HCT116 (cell line): ENCODE measurements at regions not wholly inside any gene's neighbourhood (a gene's known extent, or its start where the extent isn't known, plus 50 kb on each side); places are given as distances from the start of the nearest gene placed in this dataset.

Experiments used
- ATAC-seq: fragments of 200-7000 bp; cut with Tn5 transposase; 2 replicates; pipeline ENCODE4 v1.9.1; 2020; ENCODE audit warnings: mild to moderate bottlenecking, moderate library complexity
- BruUV-seq: library from RNA; stranded (reverse); fragments of 400-500 nt; replicated peaks from 2 replicates; lab custom pipeline; 2021; lab: Mats Ljungman, UMichigan
- CTCF ChIA-PET: fragments of 300-600 bp; sonication (Branson Sonifier 250); formaldehyde crosslinking; loops from one replicate; lab custom pipeline; 2021; ENCODE audit warnings: antibody characterized with exemption; lab: Charles Lee
- POLR2A ChIA-PET: fragments of 300-600, 350-600 bp; sonication (Branson Sonifier 250); formaldehyde crosslinking; loops from one replicate; lab custom pipeline; 2021; ENCODE audit warnings: antibody characterized with exemption; lab: Charles Lee
- RAD21 ChIA-PET, 2 experiments: fragments of 300-600 bp; sonication (Branson Sonifier 250); formaldehyde crosslinking; loops; one replicate each; lab custom pipeline; 2023; ENCODE audit warnings: low total read pairs in 2 of 2; ENCODE audit not compliant: uncharacterized antibody in 2 of 2, unreplicated experiment in 2 of 2, low non-redundant PET in 1 of 2; lab: Charles Lee
- DNase-seq: peaks from one replicate; pipeline ENCODE4 v3.0.0-alpha.2; 2010; ENCODE audit warnings: low read depth, low spot score
- H2AFZ ChIP-seq: fragments of 200-600 bp; shearing (Covaris generic), sonication (generic); 2 replicates; pipeline ENCODE4 v1.6.1; 2017; ENCODE audit warnings: low read depth, mixed run types, mixed read lengths, antibody characterized with exemption, low read length; ENCODE audit not compliant: poor library complexity, severe bottlenecking
- H3K27ac ChIP-seq: 2 replicates; pipeline ENCODE4 v1.5.1; 2012; ENCODE audit warnings: low read depth, low read length
- H3K27me3 ChIP-seq: fragments of 200-600 bp; sonication (generic); 2 replicates; pipeline ENCODE4 v1.6.1; 2016; ENCODE audit warnings: mixed run types, low read length, mixed read lengths; ENCODE audit not compliant: insufficient read depth
- H3K36me3 ChIP-seq, 2 experiments: fragments of 200-500 bp in 1 of 2; fragments of 200-600 bp in 1 of 2; sonication (Bioruptor generic) in 1 of 2; sonication (generic) in 1 of 2; 2 replicates each; pipeline versions ENCODE4 v1.5.1 to v1.6.1; 2014 to 2016; ENCODE audit warnings: low read length in 2 of 2, inconsistent platforms in 1 of 2, mixed read lengths in 1 of 2, mixed run types in 1 of 2; ENCODE audit not compliant: insufficient read depth in 2 of 2, control insufficient read depth in 1 of 2
- H3K4me1 ChIP-seq, 2 experiments: fragments of 200-600 bp in 1 of 2; sonication (generic) in 1 of 2; 2 replicates each; pipeline versions ENCODE4 v1.5.1 to v1.6.1; 2012 to 2017; ENCODE audit warnings: low read length in 2 of 2, inconsistent platforms in 1 of 2, mild to moderate bottlenecking in 1 of 2, mixed read lengths in 1 of 2, mixed run types in 1 of 2, moderate library complexity in 1 of 2; ENCODE audit not compliant: insufficient read depth in 2 of 2, control insufficient read depth in 1 of 2
- H3K4me2 ChIP-seq: fragments of 200-600 bp; sonication (generic); 2 replicates; pipeline ENCODE4 v1.6.1; 2017; ENCODE audit warnings: mixed run types, low read length, mixed read lengths
- H3K4me3 ChIP-seq, 2 experiments: fragments of 200-600 bp in 1 of 2; sonication (generic) in 1 of 2; replicated peaks in 1 of 2; 2 replicates each; pipeline ENCODE4 v1.5.1; 2011 to 2016; ENCODE audit warnings: low read length in 2 of 2, control low read depth in 1 of 2, low read depth in 1 of 2, mild to moderate bottlenecking in 1 of 2, mixed read lengths in 1 of 2, mixed run types in 1 of 2
- H3K79me2 ChIP-seq: fragments of 200-600 bp; sonication (generic); 2 replicates; pipeline ENCODE4 v1.6.1; 2017; ENCODE audit warnings: mild to moderate bottlenecking, mixed run types, low read length, moderate library complexity, mixed read lengths; ENCODE audit not compliant: insufficient read depth
- H3K9ac ChIP-seq: fragments of 200-600 bp; sonication (generic); 2 replicates; pipeline ENCODE4 v1.6.1; 2016; ENCODE audit warnings: low read length, mixed read lengths
- H3K9me2 ChIP-seq: fragments of 200-600 bp; sonication (generic), shearing (Covaris generic); 2 replicates; pipeline ENCODE4 v1.6.1; 2017; ENCODE audit warnings: mixed run types, mild to moderate bottlenecking, moderate library complexity; ENCODE audit not compliant: insufficient read depth
- H3K9me3 ChIP-seq, 2 experiments: fragments of 200-500 bp in 1 of 2; fragments of 200-600 bp in 1 of 2; sonication (Bioruptor generic) in 1 of 2; sonication (generic) in 1 of 2; 2 replicates each; pipeline ENCODE4 v1.6.1; 2014 to 2017; ENCODE audit warnings: low read length in 2 of 2, mixed read lengths in 2 of 2, inconsistent platforms in 1 of 2, low read depth in 1 of 2, mild to moderate bottlenecking in 1 of 2, mixed run types in 1 of 2, moderate library complexity in 1 of 2; ENCODE audit not compliant: control insufficient read depth in 1 of 2, insufficient read depth in 1 of 2
- H4K20me1 ChIP-seq: fragments of 200-600 bp; sonication (generic), shearing (Covaris generic); 2 replicates; pipeline ENCODE4 v1.6.1; 2017; ENCODE audit warnings: mixed run types, mild to moderate bottlenecking, moderate library complexity; ENCODE audit not compliant: insufficient read depth
- CEBPB ChIP-seq: IDR thresholded peaks from 2 replicates; pipeline ENCODE4 v1.6.1; 2012; ENCODE audit warnings: low read depth
- ELF1 ChIP-seq: IDR thresholded peaks from 2 replicates; pipeline ENCODE4 v1.6.1; 2012; ENCODE audit warnings: low read depth, borderline replicate concordance
- EZH2 ChIP-seq: fragments of 200-600 bp; sonication (generic); IDR thresholded peaks from 2 replicates; pipeline ENCODE4 v1.6.1; 2017; ENCODE audit warnings: antibody characterized with exemption, mixed run types
- EZH2phosphoT487 ChIP-seq: fragments of 200-600 bp; IDR thresholded peaks from 2 replicates; pipeline ENCODE4 v1.6.1; 2018; ENCODE audit warnings: antibody characterized with exemption, borderline replicate concordance
- FOSL1 ChIP-seq: IDR thresholded peaks from 2 replicates; pipeline ENCODE4 v1.6.1; 2012; ENCODE audit warnings: low read depth
- POLR2A ChIP-seq: IDR thresholded peaks from 2 replicates; pipeline ENCODE4 v1.7.0; 2011; ENCODE audit warnings: borderline replicate concordance; ENCODE audit not compliant: insufficient read depth, insufficient read length; ENCODE audit errors: extremely low read depth
- POLR2AphosphoS5 ChIP-seq: IDR thresholded peaks from 2 replicates; pipeline ENCODE4 v1.6.1; 2011; ENCODE audit warnings: mild to moderate bottlenecking, low read depth, low read length, moderate library complexity
- SRF ChIP-seq: IDR thresholded peaks from 2 replicates; pipeline ENCODE4 v1.6.1; 2012; ENCODE audit warnings: low read depth
- TCF7L2 ChIP-seq: IDR thresholded peaks from 2 replicates; pipeline ENCODE4 v1.7.0; 2011; ENCODE audit warnings: borderline replicate concordance, inconsistent platforms; ENCODE audit not compliant: insufficient read depth, insufficient read length; ENCODE audit errors: extremely low read depth
- YY1 ChIP-seq: IDR thresholded peaks from 2 replicates; pipeline ENCODE4 v1.6.1; 2011; ENCODE audit warnings: low read length, low read depth, moderate library complexity, mild to moderate bottlenecking; ENCODE audit not compliant: insufficient replicate concordance; ENCODE audit errors: extremely low read depth
- intact Hi-C: fragments of 100-400 bp; cut with micrococcal nuclease; formaldehyde crosslinking; loops from 2 replicates; pipeline ENCODE4 v1.10.0; 2022
- TF ChIP-seq, protein P1 (sequence below): IDR thresholded peaks from 2 replicates; pipeline ENCODE4 v1.6.1; 2012
- TF ChIP-seq, protein P2 (sequence below), 3 experiments: fragments of 200-600 bp in 1 of 3; sonication (generic) in 1 of 3; IDR thresholded peaks in 2 of 3; conservative IDR thresholded peaks in 1 of 3; 2 replicates each; pipeline ENCODE4 v1.5.1; 2012 to 2017; ENCODE audit warnings: low read depth in 2 of 3, low read length in 2 of 3, antibody characterized with exemption in 1 of 3, borderline replicate concordance in 1 of 3, control low read depth in 1 of 3, mild to moderate bottlenecking in 1 of 3, mixed read lengths in 1 of 3, mixed run types in 1 of 3, moderate library complexity in 1 of 3; ENCODE audit not compliant: insufficient read depth in 1 of 3
- TF ChIP-seq, protein P3 (sequence below): IDR thresholded peaks from 2 replicates; pipeline ENCODE4 v1.6.1; 2012
- TF ChIP-seq, protein P4 (sequence below): IDR thresholded peaks from 2 replicates; pipeline ENCODE4 v1.6.1; 2011; ENCODE audit warnings: mild to moderate bottlenecking, low read length, moderate library complexity; ENCODE audit not compliant: insufficient replicate concordance; ENCODE audit errors: extremely low read depth

DNA sequence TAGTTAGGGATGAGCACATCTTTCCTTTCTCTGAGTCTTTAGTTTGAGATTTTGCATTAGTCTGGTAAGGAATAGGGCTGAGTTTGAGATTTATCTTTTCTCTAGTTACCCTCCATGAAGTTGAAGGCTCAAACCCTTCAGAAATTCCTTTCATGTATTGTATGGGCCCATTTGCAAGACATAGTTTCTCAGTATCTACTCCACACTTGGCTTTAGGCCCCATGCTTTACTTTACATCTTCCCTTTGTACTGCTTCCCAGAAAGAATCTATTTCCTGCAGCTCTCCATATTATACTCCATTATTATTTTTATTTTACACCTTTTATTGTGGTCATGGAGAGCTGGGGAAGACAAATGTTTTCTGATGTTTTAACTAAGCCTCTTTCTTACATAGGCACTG, 1038.2 kb downstream of the TECRL start:
- Histone ChIP-seq H4K20me1 (no peaks in the 10 kb centered on the region), H3K4me3 (no peak overlapping the region), H2AFZ (no peak overlapping the region), H3K36me3 (no peaks in the 10 kb centered on the region), H3K9me2 (no peaks in the 10 kb centered on the region), H3K27ac (no peak overlapping the region), H3K4me1 (no peaks in the 10 kb centered on the region), H3K27me3 (no peaks in the 10 kb centered on the region), H3K9ac (no peak overlapping the region), H3K79me2 (no peaks in the 10 kb centered on the region), H3K9me3 (peaks cover 4 to 6% of the 10 kb centered on the region in 2 experiments; a peak in 3 of 4 replicates), H3K4me2 (no peak overlapping the region)
- RAD21 ChIA-PET, result no interaction called here
- no peak for ATAC-seq
- POLR2A ChIA-PET, result no interaction called here
- CTCF ChIA-PET, result no interaction called here
- no peak for DNase-seq
- BruUV-seq, result no TSS peak
- intact Hi-C loops, result no loop called here
- TF ChIP-seq EZH2phosphoT487, result no peak
- TF ChIP-seq ELF1, result no peak
- TF ChIP-seq, protein P1, sequence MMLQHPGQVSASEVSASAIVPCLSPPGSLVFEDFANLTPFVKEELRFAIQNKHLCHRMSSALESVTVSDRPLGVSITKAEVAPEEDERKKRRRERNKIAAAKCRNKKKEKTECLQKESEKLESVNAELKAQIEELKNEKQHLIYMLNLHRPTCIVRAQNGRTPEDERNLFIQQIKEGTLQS, result no peak
- TF ChIP-seq, protein P2, sequence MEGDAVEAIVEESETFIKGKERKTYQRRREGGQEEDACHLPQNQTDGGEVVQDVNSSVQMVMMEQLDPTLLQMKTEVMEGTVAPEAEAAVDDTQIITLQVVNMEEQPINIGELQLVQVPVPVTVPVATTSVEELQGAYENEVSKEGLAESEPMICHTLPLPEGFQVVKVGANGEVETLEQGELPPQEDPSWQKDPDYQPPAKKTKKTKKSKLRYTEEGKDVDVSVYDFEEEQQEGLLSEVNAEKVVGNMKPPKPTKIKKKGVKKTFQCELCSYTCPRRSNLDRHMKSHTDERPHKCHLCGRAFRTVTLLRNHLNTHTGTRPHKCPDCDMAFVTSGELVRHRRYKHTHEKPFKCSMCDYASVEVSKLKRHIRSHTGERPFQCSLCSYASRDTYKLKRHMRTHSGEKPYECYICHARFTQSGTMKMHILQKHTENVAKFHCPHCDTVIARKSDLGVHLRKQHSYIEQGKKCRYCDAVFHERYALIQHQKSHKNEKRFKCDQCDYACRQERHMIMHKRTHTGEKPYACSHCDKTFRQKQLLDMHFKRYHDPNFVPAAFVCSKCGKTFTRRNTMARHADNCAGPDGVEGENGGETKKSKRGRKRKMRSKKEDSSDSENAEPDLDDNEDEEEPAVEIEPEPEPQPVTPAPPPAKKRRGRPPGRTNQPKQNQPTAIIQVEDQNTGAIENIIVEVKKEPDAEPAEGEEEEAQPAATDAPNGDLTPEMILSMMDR (IDR thresholded peaks at IDR 0.05 in 2 of 3, conservative IDR thresholded peaks at IDR 0.05 in 1 of 3; ENCODE audit: borderline replicate concordance in 1 of 3, insufficient read depth in 1 of 3, low read depth in 2 of 3, low read length in 2 of 3), result no peak
- no peak for TF ChIP-seq CEBPB
- TF ChIP-seq FOSL1, result no peak
- TF ChIP-seq POLR2A, result no peak
- TF ChIP-seq POLR2AphosphoS5, result no peak
- no peak for TF ChIP-seq YY1
- no peak for TF ChIP-seq EZH2
- TF ChIP-seq TCF7L2, result no peak
- TF ChIP-seq, protein P3, sequence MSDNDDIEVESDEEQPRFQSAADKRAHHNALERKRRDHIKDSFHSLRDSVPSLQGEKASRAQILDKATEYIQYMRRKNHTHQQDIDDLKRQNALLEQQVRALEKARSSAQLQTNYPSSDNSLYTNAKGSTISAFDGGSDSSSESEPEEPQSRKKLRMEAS, result no peak
- TF ChIP-seq SRF, result no peak
- TF ChIP-seq, protein P4, sequence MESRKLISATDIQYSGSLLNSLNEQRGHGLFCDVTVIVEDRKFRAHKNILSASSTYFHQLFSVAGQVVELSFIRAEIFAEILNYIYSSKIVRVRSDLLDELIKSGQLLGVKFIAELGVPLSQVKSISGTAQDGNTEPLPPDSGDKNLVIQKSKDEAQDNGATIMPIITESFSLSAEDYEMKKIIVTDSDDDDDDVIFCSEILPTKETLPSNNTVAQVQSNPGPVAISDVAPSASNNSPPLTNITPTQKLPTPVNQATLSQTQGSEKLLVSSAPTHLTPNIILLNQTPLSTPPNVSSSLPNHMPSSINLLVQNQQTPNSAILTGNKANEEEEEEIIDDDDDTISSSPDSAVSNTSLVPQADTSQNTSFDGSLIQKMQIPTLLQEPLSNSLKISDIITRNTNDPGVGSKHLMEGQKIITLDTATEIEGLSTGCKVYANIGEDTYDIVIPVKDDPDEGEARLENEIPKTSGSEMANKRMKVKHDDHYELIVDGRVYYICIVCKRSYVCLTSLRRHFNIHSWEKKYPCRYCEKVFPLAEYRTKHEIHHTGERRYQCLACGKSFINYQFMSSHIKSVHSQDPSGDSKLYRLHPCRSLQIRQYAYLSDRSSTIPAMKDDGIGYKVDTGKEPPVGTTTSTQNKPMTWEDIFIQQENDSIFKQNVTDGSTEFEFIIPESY, result no peak
